OCI-LY7 (cell line): ENCODE measurements at regions not wholly inside any gene's neighbourhood (a gene's known extent, or its start where the extent isn't known, plus 50 kb on each side); places are given as distances from the start of the nearest gene placed in this dataset.

Experiments
- EZH2phosphoT487 ChIP-seq: fragments of 200-600 bp; sonication (generic); IDR thresholded peaks from 2 replicates; pipeline ENCODE4 v1.6.1; 2018; ENCODE audit warnings: low read depth, borderline replicate concordance, mild to moderate bottlenecking, mixed run types, antibody characterized with exemption, low read length, moderate library complexity, mixed read lengths
- TF ChIP-seq, protein P1 (sequence below): fragments of 200-600 bp; sonication (generic); conservative IDR thresholded peaks from 2 replicates; pipeline ENCODE4 v1.5.1; 2014; ENCODE audit warnings: mild to moderate bottlenecking, antibody characterized with exemption, low read length, moderate library complexity, mixed read lengths

DNA sequence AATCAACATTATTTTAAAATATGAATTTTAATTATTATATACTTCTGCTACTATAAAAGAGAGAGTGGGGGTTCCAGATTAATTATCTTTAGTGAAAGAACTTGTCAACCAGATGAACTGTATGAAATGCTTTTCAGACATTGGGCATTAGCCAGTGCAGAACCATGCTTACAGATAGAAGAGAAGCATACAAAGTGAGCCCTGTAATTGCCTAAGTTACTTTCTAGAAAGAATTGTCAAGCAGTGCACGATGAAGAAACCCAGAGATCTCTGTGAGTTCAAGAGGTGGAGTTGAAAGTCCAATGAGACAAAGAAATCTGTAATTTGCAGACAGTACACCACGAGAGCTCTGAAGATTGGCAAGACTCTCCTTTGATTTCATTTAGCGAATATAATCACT is 166.7 kb downstream of the CDC14C start:
- TF ChIP-seq, protein P1, sequence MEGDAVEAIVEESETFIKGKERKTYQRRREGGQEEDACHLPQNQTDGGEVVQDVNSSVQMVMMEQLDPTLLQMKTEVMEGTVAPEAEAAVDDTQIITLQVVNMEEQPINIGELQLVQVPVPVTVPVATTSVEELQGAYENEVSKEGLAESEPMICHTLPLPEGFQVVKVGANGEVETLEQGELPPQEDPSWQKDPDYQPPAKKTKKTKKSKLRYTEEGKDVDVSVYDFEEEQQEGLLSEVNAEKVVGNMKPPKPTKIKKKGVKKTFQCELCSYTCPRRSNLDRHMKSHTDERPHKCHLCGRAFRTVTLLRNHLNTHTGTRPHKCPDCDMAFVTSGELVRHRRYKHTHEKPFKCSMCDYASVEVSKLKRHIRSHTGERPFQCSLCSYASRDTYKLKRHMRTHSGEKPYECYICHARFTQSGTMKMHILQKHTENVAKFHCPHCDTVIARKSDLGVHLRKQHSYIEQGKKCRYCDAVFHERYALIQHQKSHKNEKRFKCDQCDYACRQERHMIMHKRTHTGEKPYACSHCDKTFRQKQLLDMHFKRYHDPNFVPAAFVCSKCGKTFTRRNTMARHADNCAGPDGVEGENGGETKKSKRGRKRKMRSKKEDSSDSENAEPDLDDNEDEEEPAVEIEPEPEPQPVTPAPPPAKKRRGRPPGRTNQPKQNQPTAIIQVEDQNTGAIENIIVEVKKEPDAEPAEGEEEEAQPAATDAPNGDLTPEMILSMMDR: no peak
- no peak for TF ChIP-seq EZH2phosphoT487
